ENCODE measurements at regions not wholly inside any gene's neighbourhood (a gene's known extent, or its start where the extent isn't known, plus 50 kb on each side); places are given as distances from the start of the nearest gene placed in this dataset.
"Not testable (repeated sequence)": the region's sequence is repeated elsewhere in the genome, so short reads cannot be mapped to it uniquely, and the experiment has no call there.

DNA sequence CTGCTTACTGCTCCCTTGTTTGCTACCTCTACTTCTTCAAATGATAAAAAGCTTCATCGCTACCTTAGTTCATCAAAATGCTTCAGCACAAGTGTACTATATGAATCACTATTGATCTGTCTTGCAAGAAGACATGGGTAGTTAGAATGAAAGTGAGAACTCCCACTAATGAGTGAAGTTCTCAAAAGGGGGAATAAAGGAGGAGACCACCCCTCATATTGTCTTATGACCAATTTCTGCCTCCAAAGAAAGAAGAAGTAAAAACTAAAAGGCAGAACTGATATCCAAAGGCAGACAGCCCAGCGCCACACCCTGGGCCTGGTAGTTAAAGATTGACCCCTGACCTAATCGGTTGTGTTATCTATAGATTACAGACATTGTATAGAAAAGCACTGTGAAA is 63.4 kb upstream of the RAP1B start:
- TF ChIP-seq EZH2phosphoT487, CTCF (IDR thresholded peaks at IDR 0.05; ENCODE audit: low read length): not testable (repeated sequence)

Data from MM.1S (cell line).